WI38 (cell line): ENCODE measurements at regions not wholly inside any gene's neighbourhood (a gene's known extent, or its start where the extent isn't known, plus 50 kb on each side); places are given as distances from the start of the nearest gene placed in this dataset.

Source experiments
- H3K4me3 ChIP-seq: 2 replicates; pipeline ENCODE4 v1.5.1; 2011; ENCODE audit warnings: low read depth, mild to moderate bottlenecking, control low read depth, low read length
- TF ChIP-seq, protein P1 (sequence below): IDR thresholded peaks from 2 replicates; pipeline ENCODE4 v1.5.1; 2012; ENCODE audit warnings: low read depth, mild to moderate bottlenecking, control low read depth, low read length

DNA sequence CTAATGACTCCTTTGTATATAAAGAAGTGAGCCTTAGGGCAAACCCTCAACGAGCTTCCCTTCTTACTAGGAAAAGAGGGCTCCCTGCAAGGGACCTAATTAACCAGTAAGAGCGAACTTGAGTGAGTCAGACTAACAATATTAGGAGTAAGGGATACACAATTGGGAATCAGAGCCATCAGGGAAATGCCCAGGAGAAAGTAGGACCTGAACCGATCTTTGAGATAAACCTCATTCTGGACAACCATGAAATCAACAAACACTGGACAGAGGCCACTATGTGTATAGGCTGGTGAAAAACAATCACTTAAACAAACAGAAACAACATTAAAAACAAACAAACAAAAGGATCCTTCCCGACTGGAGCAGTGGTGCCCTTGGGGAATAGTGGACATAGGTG lies 120.8 kb downstream of the EDN1 start:
- TF ChIP-seq, protein P1, sequence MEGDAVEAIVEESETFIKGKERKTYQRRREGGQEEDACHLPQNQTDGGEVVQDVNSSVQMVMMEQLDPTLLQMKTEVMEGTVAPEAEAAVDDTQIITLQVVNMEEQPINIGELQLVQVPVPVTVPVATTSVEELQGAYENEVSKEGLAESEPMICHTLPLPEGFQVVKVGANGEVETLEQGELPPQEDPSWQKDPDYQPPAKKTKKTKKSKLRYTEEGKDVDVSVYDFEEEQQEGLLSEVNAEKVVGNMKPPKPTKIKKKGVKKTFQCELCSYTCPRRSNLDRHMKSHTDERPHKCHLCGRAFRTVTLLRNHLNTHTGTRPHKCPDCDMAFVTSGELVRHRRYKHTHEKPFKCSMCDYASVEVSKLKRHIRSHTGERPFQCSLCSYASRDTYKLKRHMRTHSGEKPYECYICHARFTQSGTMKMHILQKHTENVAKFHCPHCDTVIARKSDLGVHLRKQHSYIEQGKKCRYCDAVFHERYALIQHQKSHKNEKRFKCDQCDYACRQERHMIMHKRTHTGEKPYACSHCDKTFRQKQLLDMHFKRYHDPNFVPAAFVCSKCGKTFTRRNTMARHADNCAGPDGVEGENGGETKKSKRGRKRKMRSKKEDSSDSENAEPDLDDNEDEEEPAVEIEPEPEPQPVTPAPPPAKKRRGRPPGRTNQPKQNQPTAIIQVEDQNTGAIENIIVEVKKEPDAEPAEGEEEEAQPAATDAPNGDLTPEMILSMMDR = no peak
- H3K4me3 ChIP-seq = no peak overlapping the region

DNA sequence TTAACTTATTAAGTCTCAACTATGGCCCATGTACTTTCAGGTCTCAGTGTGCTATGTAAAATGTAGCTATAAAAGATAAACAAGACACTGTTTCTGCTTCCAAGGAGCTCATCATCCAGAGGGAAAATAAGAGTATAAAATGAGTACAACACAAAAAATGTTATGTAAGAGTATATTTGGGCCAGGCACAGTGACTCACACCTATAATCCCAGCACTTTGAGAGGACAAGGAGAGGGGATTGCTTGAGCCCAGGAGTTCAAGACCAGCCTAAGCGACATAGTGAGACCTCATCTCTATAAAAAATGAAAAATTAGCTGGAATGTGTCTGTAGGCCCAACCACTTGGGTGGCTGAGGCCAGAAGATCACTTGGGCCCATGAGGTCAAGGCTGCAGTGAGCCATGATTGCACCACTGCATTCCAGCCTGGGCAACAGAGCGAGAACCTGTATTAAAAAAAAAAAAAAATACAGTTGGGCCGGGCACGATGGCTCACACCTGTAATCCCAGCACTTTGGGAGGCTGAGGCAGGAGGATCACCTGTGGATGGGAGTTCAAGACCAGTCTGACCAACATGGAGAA lies 124.0 kb downstream of the EDN1 start:
- TF ChIP-seq, protein P1 = no peak
- no peak overlapping the region for H3K4me3 ChIP-seq

DNA sequence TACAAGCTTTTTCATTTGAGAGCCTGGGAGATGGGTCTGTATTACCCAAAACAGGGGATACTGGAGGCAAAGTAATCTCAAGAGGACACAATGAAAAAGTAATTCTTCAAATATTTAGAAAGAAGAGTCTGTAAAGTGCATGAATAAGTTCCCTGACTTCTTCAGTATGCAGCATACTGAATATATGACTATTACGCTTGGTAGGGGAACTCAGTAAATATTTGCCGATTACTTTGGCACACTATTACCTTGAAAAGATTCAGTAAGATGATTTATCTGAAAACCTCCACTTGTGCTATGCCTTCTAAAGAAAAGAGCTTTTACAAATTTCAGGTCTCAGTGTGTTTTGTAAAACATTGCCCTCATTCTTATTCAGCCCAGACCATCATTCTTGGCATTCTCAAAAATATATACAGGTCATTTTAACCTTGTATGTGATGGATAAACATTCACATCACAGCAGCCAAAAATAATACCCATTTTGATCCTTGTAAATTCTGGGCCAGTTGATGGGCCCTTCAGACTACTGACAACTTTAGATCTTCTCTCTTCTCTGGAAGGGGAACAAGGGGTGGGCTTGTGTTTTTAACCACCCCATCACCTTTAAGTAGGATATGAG lies 125.9 kb downstream of the EDN1 start:
- no peak overlapping the region for H3K4me3 ChIP-seq
- TF ChIP-seq, protein P1 = no peak

DNA sequence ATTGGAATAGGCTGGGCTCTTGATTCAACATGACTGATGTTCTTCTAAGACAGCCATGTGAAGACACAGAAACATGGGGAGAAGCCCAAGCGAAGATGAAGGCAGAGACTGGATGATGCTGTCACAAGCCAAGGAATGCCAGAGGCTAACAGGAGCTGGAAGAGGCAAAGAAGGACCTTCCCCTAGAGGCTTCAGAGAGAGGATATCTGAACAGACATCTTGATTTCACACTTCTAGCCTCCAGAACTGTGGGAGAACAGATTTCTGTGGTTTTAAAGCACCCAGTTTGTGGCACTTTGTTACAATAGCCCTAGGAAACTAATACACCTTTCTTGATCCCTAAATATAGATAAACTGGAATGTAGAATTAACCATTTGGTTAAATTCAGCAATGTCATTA lies 127.0 kb downstream of the EDN1 start:
- H3K4me3 ChIP-seq = no peak overlapping the region
- TF ChIP-seq, protein P1 = no peak

DNA sequence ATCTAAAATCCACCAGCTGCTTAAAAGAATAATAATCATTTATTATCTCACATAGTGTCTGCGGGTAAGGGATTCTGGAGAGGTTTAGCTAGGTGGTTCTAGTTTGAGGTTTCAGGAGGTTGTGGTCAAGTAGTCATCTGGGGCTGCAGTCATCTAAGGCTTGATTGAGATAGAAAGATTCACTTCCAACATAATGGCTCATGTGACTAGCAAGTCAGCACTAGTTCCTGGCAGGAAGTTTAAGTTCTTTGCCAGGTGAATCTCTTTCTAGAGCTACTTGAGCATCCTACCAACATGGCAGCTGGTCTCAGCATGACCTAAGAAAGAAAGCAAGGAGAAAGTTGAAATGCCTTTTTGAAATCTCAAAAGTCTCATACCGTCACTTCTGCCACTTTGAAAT lies 128.8 kb downstream of the EDN1 start:
- TF ChIP-seq, protein P1 = no peak
- no peak overlapping the region for H3K4me3 ChIP-seq

DNA sequence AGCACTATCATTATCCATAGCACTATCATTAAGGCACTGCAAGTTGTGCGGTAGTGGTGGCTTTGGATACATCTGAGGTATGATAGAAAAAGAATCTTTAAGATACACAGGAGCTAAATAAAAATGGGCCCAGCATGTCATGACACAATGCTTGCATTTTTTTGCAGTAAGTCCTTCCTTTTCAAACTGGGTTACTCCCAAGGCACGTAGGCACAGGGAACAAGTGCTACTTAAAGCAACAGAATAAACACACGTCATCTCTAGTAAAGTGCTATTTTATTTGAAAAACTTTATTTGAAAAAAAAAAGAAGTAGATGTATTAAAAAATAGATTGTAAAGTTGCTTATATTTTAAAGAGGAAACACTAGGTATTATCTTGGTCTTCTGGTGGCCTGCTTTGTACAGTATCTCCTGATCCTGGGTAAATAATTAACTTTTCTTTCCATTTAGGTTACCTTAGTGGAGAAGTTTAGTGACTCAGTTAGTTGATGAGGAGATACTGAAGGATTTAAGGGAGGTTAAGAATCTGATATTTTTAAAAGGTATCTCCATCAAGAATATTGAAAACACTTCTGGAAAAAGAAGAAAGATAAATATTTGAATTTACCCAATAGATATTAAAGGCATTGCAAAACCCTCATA lies 129.6 kb downstream of the EDN1 start:
- TF ChIP-seq, protein P1 = no peak
- no peak overlapping the region for H3K4me3 ChIP-seq

DNA sequence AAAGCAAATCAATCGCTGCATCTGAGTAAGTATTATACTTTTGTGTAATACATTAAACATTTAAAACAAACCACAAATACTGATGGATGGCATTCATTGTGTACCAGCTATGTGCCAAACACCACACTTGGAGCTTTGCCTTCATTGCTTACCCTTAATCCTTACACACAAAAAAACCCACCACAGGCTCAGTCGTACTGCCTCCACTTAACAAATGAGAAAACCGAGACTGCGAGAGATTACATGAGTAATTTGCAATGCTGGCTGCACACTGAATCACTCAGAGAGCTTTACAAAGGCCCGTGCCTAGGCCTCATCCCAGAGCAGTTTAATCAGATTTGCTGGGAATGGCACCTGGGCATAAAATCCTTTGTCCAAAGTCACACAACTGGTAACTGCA lies 130.5 kb downstream of the EDN1 start:
- no peak overlapping the region for H3K4me3 ChIP-seq
- TF ChIP-seq, protein P1 = no peak
